ENCODE measurements at regions not wholly inside any gene's neighbourhood (a gene's known extent, or its start where the extent isn't known, plus 50 kb on each side); places are given as distances from the start of the nearest gene placed in this dataset.
"Not testable (repeated sequence)": the region's sequence is repeated elsewhere in the genome, so short reads cannot be mapped to it uniquely, and the experiment has no call there.

GRCh38 chr16:88332921-88333825 is 49.6 kb upstream of the ZNF469 start:
- TF ChIP-seq CTCF (conservative IDR thresholded peaks at IDR 0.05); ZFX (IDR thresholded peaks at IDR 0.05): not testable (repeated sequence)
